ENCODE measurements at regions not wholly inside any gene's neighbourhood (a gene's known extent, or its start where the extent isn't known, plus 50 kb on each side); places are given as distances from the start of the nearest gene placed in this dataset.

DNA sequence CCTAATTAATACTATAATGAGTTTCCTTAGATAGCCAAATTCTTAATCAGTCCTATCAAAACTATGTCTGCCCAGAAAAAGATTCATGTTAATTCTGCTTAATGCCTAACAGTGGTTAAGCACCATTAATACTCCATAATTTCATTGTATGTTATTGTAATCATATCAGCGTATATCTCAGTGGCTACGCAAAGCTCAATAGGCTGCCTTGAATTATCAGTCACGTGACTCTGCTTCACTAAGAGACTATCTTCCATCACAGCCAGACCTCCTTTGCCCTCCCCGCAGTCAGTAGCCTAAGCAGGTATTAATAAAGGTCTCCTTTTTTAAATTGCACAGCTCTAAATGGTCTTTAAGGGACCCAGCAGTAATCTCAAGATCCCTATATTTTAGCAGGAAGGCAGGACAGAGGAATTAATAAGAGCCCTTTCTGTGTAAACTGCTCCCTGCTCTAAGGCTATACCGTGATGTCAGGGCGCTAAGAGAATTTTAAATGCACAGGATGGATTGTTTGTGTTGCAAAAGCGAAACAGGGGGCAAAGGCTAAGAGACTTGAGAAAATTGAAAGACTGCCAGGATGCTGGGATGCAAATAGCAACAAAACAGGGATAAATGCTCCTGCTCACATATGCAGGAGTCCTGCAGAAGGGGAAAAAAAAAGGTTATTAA is 215.6 kb upstream of the POU3F3 start:
- Histone ChIP-seq H3K27ac (no peak overlapping the region), H3K27me3 (replicated peaks; ENCODE audit: insufficient read depth) (no peaks in the 10 kb centered on the region), H3K4me3 (no peak overlapping the region), H3K4me1 (ENCODE audit: control insufficient read depth in 1 of 2, low read depth in 2 of 2) (no peaks in the 10 kb centered on the region), H3K36me3 (no peaks in the 10 kb centered on the region), H3K9me3 (no peaks in the 10 kb centered on the region)
- no peak for DNase-seq (ENCODE audit: low spot score)
- ATAC-seq (ENCODE audit: insufficient number of reproducible peaks, low FRiP score, low read depth), result no peak
- TF ChIP-seq, protein P1, sequence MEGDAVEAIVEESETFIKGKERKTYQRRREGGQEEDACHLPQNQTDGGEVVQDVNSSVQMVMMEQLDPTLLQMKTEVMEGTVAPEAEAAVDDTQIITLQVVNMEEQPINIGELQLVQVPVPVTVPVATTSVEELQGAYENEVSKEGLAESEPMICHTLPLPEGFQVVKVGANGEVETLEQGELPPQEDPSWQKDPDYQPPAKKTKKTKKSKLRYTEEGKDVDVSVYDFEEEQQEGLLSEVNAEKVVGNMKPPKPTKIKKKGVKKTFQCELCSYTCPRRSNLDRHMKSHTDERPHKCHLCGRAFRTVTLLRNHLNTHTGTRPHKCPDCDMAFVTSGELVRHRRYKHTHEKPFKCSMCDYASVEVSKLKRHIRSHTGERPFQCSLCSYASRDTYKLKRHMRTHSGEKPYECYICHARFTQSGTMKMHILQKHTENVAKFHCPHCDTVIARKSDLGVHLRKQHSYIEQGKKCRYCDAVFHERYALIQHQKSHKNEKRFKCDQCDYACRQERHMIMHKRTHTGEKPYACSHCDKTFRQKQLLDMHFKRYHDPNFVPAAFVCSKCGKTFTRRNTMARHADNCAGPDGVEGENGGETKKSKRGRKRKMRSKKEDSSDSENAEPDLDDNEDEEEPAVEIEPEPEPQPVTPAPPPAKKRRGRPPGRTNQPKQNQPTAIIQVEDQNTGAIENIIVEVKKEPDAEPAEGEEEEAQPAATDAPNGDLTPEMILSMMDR (IDR thresholded peaks at IDR 0.05), result no peak

DNA sequence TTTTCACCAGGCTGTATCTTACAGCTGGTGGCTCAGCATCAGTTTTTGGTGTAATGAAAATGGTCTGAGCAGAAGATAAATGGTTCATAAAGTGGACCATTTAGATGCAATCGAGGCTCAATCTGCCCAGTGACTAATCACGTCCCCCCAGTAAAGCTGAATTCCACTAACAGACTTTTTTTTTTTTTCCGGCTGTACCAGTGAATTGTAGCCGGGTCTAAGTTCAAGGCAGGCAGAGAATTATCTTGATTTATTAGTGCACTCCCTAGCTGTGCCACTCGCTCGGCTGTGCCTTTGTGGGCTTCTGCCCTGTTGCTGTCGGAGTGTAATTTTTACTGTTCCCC is 215.1 kb upstream of the POU3F3 start:
- DNase-seq (ENCODE audit: low spot score), result no peak
- Histone ChIP-seq H3K4me3 (no peak overlapping the region), H3K9me3 (no peaks in the 10 kb centered on the region), H3K4me1 (ENCODE audit: control insufficient read depth in 1 of 2, low read depth in 2 of 2) (no peaks in the 10 kb centered on the region), H3K27ac (no peak overlapping the region), H3K27me3 (replicated peaks; ENCODE audit: insufficient read depth) (no peaks in the 10 kb centered on the region), H3K36me3 (no peaks in the 10 kb centered on the region)
- TF ChIP-seq, protein P1 (IDR thresholded peaks at IDR 0.05), result no peak
- no peak for ATAC-seq (ENCODE audit: insufficient number of reproducible peaks, low FRiP score, low read depth)

GRCh38 chr2:104641786-104642185 is 212.1 kb upstream of the POU3F3 start:
- Histone ChIP-seq H3K36me3 (no peaks in the 10 kb centered on the region), H3K4me1 (ENCODE audit: control insufficient read depth in 1 of 2, low read depth in 2 of 2) (no peaks in the 10 kb centered on the region), H3K4me3 (no peak overlapping the region), H3K9me3 (no peaks in the 10 kb centered on the region), H3K27me3 (replicated peaks; ENCODE audit: insufficient read depth) (no peaks in the 10 kb centered on the region), H3K27ac (no peak overlapping the region)
- TF ChIP-seq, protein P1 (IDR thresholded peaks at IDR 0.05), result no peak
- ATAC-seq (ENCODE audit: insufficient number of reproducible peaks, low FRiP score, low read depth) (no peak), DNase-seq (ENCODE audit: low spot score) (no peak)

GRCh38 chr2:104648376-104648775 is 205.5 kb upstream of the POU3F3 start:
- ATAC-seq (ENCODE audit: insufficient number of reproducible peaks, low FRiP score, low read depth), result no peak
- no peak for DNase-seq (ENCODE audit: low spot score)
- Histone ChIP-seq H3K36me3 (no peaks in the 10 kb centered on the region), H3K9me3 (no peaks in the 10 kb centered on the region), H3K27ac (no peak overlapping the region), H3K4me1 (ENCODE audit: control insufficient read depth in 1 of 2, low read depth in 2 of 2) (no peaks in the 10 kb centered on the region), H3K4me3 (no peak overlapping the region), H3K27me3 (replicated peaks; ENCODE audit: insufficient read depth) (no peaks in the 10 kb centered on the region)
- TF ChIP-seq, protein P1 (IDR thresholded peaks at IDR 0.05), result no peak

GRCh38 chr2:104649866-104650265 is 204.0 kb upstream of the POU3F3 start:
- Histone ChIP-seq H3K4me3 (no peak overlapping the region), H3K27ac (no peak overlapping the region), H3K36me3 (no peaks in the 10 kb centered on the region), H3K9me3 (no peaks in the 10 kb centered on the region), H3K4me1 (ENCODE audit: control insufficient read depth in 1 of 2, low read depth in 2 of 2) (no peaks in the 10 kb centered on the region), H3K27me3 (replicated peaks; ENCODE audit: insufficient read depth) (no peaks in the 10 kb centered on the region)
- DNase-seq (ENCODE audit: low spot score) (no peak), ATAC-seq (ENCODE audit: insufficient number of reproducible peaks, low FRiP score, low read depth) (no peak)
- TF ChIP-seq, protein P1 (IDR thresholded peaks at IDR 0.05), result no peak

All from thoracic aorta (tissue), 2 donors.